SIG-M5 treated with dmso at 0.1 percent for 504 hours (cell line): ENCODE measurements at regions not wholly inside any gene's neighbourhood (a gene's known extent, or its start where the extent isn't known, plus 50 kb on each side); places are given as distances from the start of the nearest gene placed in this dataset.

ENCODE experiments used
- DNase-seq: peaks from one replicate; lab custom pipeline; 2025; ENCODE audit not compliant: unreplicated experiment; lab: John Stamatoyannopoulos, UW

- DNase-seq: no peak
These were observed 274.8 kb downstream of the SS18 start for GRCh38 chr18:25815659-25816058.

GRCh38 chr18:25814841-25815458 is 275.5 kb downstream of the SS18 start:
- DNase-seq: no peak

GRCh38 chr18:25813110-25813509 is 277.3 kb downstream of the SS18 start:
- no peak for DNase-seq

- no peak for DNase-seq
These were observed 279.7 kb downstream of the SS18 start for GRCh38 chr18:25810736-25811135.

GRCh38 chr18:25805939-25806338 is 284.5 kb downstream of the SS18 start:
- no peak for DNase-seq

GRCh38 chr18:25805323-25805722 is 285.1 kb downstream of the SS18 start:
- DNase-seq: no peak

GRCh38 chr18:25799231-25799630 is 291.2 kb downstream of the SS18 start:
- DNase-seq: no peak

- no peak for DNase-seq
These were observed 292.4 kb downstream of the SS18 start for GRCh38 chr18:25798046-25798445.

GRCh38 chr18:25795213-25795612 is 295.2 kb downstream of the SS18 start:
- DNase-seq: no peak

GRCh38 chr18:25787276-25787675 is 303.1 kb downstream of the SS18 start:
- no peak for DNase-seq

GRCh38 chr18:25786758-25787157 is 303.7 kb downstream of the SS18 start:
- DNase-seq: no peak

- DNase-seq: no peak
These were observed 310.3 kb downstream of the SS18 start for GRCh38 chr18:25780105-25780504.

GRCh38 chr18:25771796-25772195 is 318.6 kb downstream of the SS18 start:
- DNase-seq: no peak

GRCh38 chr18:25764777-25765176 is 325.6 kb downstream of the SS18 start:
- no peak for DNase-seq

- no peak for DNase-seq
These were observed 331.3 kb downstream of the SS18 start for GRCh38 chr18:25759111-25759510.

GRCh38 chr18:25743646-25744151 is 346.7 kb downstream of the SS18 start:
- no peak for DNase-seq

GRCh38 chr18:25739376-25739775 is 351.0 kb downstream of the SS18 start:
- DNase-seq: no peak

- no peak for DNase-seq
These were observed 352.6 kb downstream of the SS18 start for GRCh38 chr18:25737710-25738311.

GRCh38 chr18:25736516-25736915 is 353.9 kb downstream of the SS18 start:
- no peak for DNase-seq

- DNase-seq: no peak
These were observed 355.0 kb downstream of the SS18 start for GRCh38 chr18:25735459-25735858.

GRCh38 chr18:25734336-25734735 is 356.1 kb downstream of the SS18 start:
- DNase-seq: no peak

GRCh38 chr18:25732862-25733261 is 357.6 kb downstream of the SS18 start:
- DNase-seq: no peak

- DNase-seq: no peak
These were observed 361.3 kb downstream of the SS18 start for GRCh38 chr18:25729072-25729471.
